Endothelial cell of umbilical vein (primary cell): ENCODE measurements at regions not wholly inside any gene's neighbourhood (a gene's known extent, or its start where the extent isn't known, plus 50 kb on each side); places are given as distances from the start of the nearest gene placed in this dataset.

ENCODE experiments used
- BruUV-seq: library from RNA; stranded (reverse); fragments of 400-500 nt; replicated peaks from 2 replicates; lab custom pipeline; 2021; lab: Mats Ljungman, UMichigan
- CTCF ChIA-PET: fragments of 300-600, 350-600 bp; sonication (Branson Sonifier 250); formaldehyde crosslinking; loops from one replicate; lab custom pipeline; 2021; ENCODE audit warnings: antibody characterized with exemption, inconsistent platforms; lab: Charles Lee
- POLR2A ChIA-PET: fragments of 300-600, 350-600 bp; sonication (Branson Sonifier 250); formaldehyde crosslinking; loops from one replicate; lab custom pipeline; 2021; ENCODE audit warnings: antibody characterized with exemption, inconsistent platforms; lab: Charles Lee
- DNase-seq: peaks from one replicate; pipeline ENCODE4 v3.0.0-alpha.2; 2011; ENCODE audit warnings: low read depth, low spot score
- FAIRE-seq: peaks from 2 replicates; lab custom pipeline; 2011; peaks lifted over from hg19 to GRCh38; lab: Jason Lieb, UNC
- H2AFZ ChIP-seq: 2 replicates; pipeline ENCODE4 v1.6.0; 2012; ENCODE audit warnings: low read depth, low read length, control low read depth, inconsistent platforms
- H3K27ac ChIP-seq: 2 replicates; pipeline ENCODE4 v1.5.1; 2011; ENCODE audit warnings: low read depth, mild to moderate bottlenecking, control low read depth, low read length, moderate library complexity; ENCODE audit not compliant: insufficient read depth
- H3K27me3 ChIP-seq, 2 experiments: 2 replicates each; pipeline versions ENCODE4 v1.6.0 to v1.6.1; 2011; ENCODE audit warnings: low read length in 2 of 2, mixed read lengths in 1 of 2; ENCODE audit not compliant: control insufficient read depth in 2 of 2, insufficient read depth in 2 of 2
- H3K36me3 ChIP-seq, 2 experiments: 2 replicates in 1 of 2; 3 replicates in 1 of 2; pipeline ENCODE4 v1.5.1; 2011; ENCODE audit warnings: low read length in 2 of 2, mild to moderate bottlenecking in 1 of 2, moderate library complexity in 1 of 2; ENCODE audit not compliant: control insufficient read depth in 2 of 2, insufficient read depth in 2 of 2; ENCODE audit errors: extremely low read depth in 1 of 2
- H3K4me1 ChIP-seq: 3 replicates; pipeline ENCODE4 v1.5.1; 2011; ENCODE audit warnings: mild to moderate bottlenecking, low read length; ENCODE audit not compliant: control insufficient read depth, insufficient read depth; ENCODE audit errors: extremely low read depth
- H3K4me2 ChIP-seq: 2 replicates; pipeline ENCODE4 v1.6.1; 2011; ENCODE audit warnings: low read length, control low read depth, mixed read lengths; ENCODE audit not compliant: insufficient read depth
- H3K4me3 ChIP-seq, 3 experiments: fragments of 200-600 bp in 1 of 3; sonication (generic), shearing (Covaris generic) in 1 of 3; replicated peaks in 1 of 3; 2 replicates each; pipeline ENCODE4 v1.5.1; 2011 to 2016; ENCODE audit warnings: control low read depth in 3 of 3, low read length in 3 of 3, mild to moderate bottlenecking in 2 of 3, inconsistent platforms in 1 of 3, low read depth in 1 of 3, moderate library complexity in 1 of 3; ENCODE audit not compliant: insufficient read depth in 1 of 3
- H3K79me2 ChIP-seq: 2 replicates; pipeline ENCODE4 v1.6.0; 2012; ENCODE audit warnings: low read length, inconsistent platforms; ENCODE audit not compliant: control insufficient read depth, insufficient read depth
- H3K9ac ChIP-seq: replicated peaks from 2 replicates; pipeline ENCODE3; 2011; ENCODE audit warnings: low read length, control low read depth; ENCODE audit not compliant: insufficient read depth; ENCODE audit errors: extremely low read depth
- H3K9me1 ChIP-seq: replicated peaks from 3 replicates; pipeline ENCODE4 v1.6.0; 2011; ENCODE audit warnings: mild to moderate bottlenecking, low read length; ENCODE audit not compliant: control insufficient read depth, insufficient read depth; ENCODE audit errors: extremely low read depth
- H3K9me3 ChIP-seq: replicated peaks from 2 replicates; pipeline ENCODE4 v1.5.1; 2012; ENCODE audit warnings: low read length, inconsistent platforms; ENCODE audit not compliant: control insufficient read depth, insufficient read depth
- H4K20me1 ChIP-seq: replicated peaks from 2 replicates; pipeline ENCODE3; 2011; ENCODE audit warnings: mild to moderate bottlenecking, low read length; ENCODE audit not compliant: control insufficient read depth, insufficient read depth; ENCODE audit errors: extremely low read depth
- EZH2 ChIP-seq: IDR thresholded peaks from 2 replicates; pipeline ENCODE4 v1.6.1; 2012; ENCODE audit warnings: borderline replicate concordance, low read depth, mild to moderate bottlenecking, moderate library complexity, low read length, inconsistent platforms; ENCODE audit not compliant: severe bottlenecking
- FOS ChIP-seq: IDR thresholded peaks from 2 replicates; pipeline ENCODE4 v1.6.1; 2011; ENCODE audit warnings: mild to moderate bottlenecking, low read length, moderate library complexity, borderline replicate concordance; ENCODE audit not compliant: insufficient read depth
- GATA2 ChIP-seq: IDR thresholded peaks from 2 replicates; pipeline ENCODE4 v1.7.0; 2011; ENCODE audit warnings: low read depth, mild to moderate bottlenecking, moderate library complexity, mixed read lengths, low read length; ENCODE audit not compliant: insufficient read length, insufficient read depth
- JUN ChIP-seq: IDR thresholded peaks from 2 replicates; pipeline ENCODE4 v1.6.1; 2011; ENCODE audit warnings: borderline replicate concordance, low read depth; ENCODE audit not compliant: insufficient read length, insufficient read depth
- MYC ChIP-seq: IDR thresholded peaks from one replicate; pipeline ENCODE4 v1.6.1; 2011; ENCODE audit warnings: mild to moderate bottlenecking, low read depth, low read length
- POLR2A ChIP-seq: IDR thresholded peaks from 2 replicates; pipeline ENCODE4 v1.6.1; 2012; ENCODE audit warnings: low read depth, mild to moderate bottlenecking, control low read depth, low read length
- POLR2AphosphoS5 ChIP-seq: IDR thresholded peaks from 2 replicates; pipeline ENCODE4 v1.6.1; 2012; ENCODE audit warnings: low read depth, mild to moderate bottlenecking, control low read depth, low read length, moderate library complexity; ENCODE audit not compliant: insufficient read depth
- dilution Hi-C: fragments of 300-500 bp; cut with MboI; formaldehyde crosslinking; loops from one replicate; pipeline ENCODE4 v1.15.0; 2019; ENCODE audit warnings: low sequenced_read_pairs; ENCODE audit not compliant: extremely low pct_ligation_motif_present
- intact Hi-C: fragments of 100-400 bp; cut with micrococcal nuclease; formaldehyde crosslinking; loops from one replicate; pipeline ENCODE4 v1.10.0; 2022
- TF ChIP-seq, protein P1 (sequence below): IDR thresholded peaks from 2 replicates; pipeline ENCODE4 v1.6.1; 2011; ENCODE audit not compliant: insufficient read depth, insufficient read length
- TF ChIP-seq, protein P2 (sequence below), 2 donors: IDR thresholded peaks; 1 replicate in 1 of 2; 2 replicates in 1 of 2; pipeline ENCODE4 v1.5.1; 2011; ENCODE audit warnings: low read length in 2 of 2, mild to moderate bottlenecking in 2 of 2, moderate library complexity in 2 of 2, control low read depth in 1 of 2, inconsistent platforms in 1 of 2, low read depth in 1 of 2; ENCODE audit not compliant: insufficient read depth in 1 of 2; ENCODE audit errors: extremely low read depth in 1 of 2

DNA sequence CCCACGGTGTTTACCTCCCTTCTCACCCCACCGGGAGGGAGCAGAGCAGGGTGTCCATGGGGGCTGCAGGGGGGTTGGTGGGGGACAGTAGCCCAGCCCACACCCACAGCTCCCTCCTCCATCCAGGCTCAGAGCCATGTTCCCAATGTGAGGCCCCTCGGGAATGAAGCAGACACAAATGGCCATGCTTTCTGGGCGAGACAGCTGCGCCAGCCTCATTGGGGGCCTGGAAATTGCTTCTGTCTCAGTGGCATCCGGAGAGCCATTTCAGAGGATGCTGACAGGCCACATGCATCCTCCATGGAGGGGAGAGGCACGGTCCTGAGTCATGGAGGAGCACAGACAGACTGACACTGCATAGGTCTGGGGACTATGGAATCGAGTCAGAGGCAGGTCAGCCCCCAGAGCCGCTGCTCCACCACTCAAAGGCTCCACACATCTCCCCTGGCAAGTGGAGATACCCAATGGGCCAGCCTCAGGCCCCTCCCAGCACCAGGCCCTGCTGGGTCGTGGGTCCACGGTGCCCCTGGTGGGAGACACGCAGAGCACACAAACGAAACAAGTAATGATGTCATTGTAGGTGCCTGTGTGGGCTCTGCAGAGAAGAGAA is 59.6 kb upstream of the ENPP7 start:
- no peak overlapping the region for H3K4me2 ChIP-seq
- FAIRE-seq: no peak
- H3K9ac ChIP-seq: no peak overlapping the region
- DNase-seq: no peak
- dilution Hi-C loops: no loop called here
- no peaks in the 10 kb centered on the region for H3K36me3 ChIP-seq
- BruUV-seq: no TSS peak
- TF ChIP-seq MYC (no peak), JUN (no peak), POLR2A (no peak), FOS (no peak), GATA2 (no peak), POLR2AphosphoS5 (no peak), EZH2 (no peak)
- TF ChIP-seq, protein P1, sequence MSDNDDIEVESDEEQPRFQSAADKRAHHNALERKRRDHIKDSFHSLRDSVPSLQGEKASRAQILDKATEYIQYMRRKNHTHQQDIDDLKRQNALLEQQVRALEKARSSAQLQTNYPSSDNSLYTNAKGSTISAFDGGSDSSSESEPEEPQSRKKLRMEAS: no peak
- TF ChIP-seq, protein P2, sequence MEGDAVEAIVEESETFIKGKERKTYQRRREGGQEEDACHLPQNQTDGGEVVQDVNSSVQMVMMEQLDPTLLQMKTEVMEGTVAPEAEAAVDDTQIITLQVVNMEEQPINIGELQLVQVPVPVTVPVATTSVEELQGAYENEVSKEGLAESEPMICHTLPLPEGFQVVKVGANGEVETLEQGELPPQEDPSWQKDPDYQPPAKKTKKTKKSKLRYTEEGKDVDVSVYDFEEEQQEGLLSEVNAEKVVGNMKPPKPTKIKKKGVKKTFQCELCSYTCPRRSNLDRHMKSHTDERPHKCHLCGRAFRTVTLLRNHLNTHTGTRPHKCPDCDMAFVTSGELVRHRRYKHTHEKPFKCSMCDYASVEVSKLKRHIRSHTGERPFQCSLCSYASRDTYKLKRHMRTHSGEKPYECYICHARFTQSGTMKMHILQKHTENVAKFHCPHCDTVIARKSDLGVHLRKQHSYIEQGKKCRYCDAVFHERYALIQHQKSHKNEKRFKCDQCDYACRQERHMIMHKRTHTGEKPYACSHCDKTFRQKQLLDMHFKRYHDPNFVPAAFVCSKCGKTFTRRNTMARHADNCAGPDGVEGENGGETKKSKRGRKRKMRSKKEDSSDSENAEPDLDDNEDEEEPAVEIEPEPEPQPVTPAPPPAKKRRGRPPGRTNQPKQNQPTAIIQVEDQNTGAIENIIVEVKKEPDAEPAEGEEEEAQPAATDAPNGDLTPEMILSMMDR (IDR thresholded peaks at IDR 0.05; ENCODE audit: extremely low read depth in 1 of 2, insufficient read depth in 1 of 2, low read depth in 1 of 2, low read length in 2 of 2): no peak
- H2AFZ ChIP-seq: no peak overlapping the region
- H3K79me2 ChIP-seq: no peaks in the 10 kb centered on the region
- intact Hi-C loops: no loop called here
- POLR2A ChIA-PET: no interaction called here
- no peaks in the 10 kb centered on the region for H4K20me1 ChIP-seq
- H3K9me1 ChIP-seq: no peaks in the 10 kb centered on the region
- no peaks in the 10 kb centered on the region for H3K4me1 ChIP-seq
- no peaks in the 10 kb centered on the region for H3K9me3 ChIP-seq
- no peaks in the 10 kb centered on the region for H3K27me3 ChIP-seq
- H3K4me3 ChIP-seq: no peak overlapping the region
- no peak overlapping the region for H3K27ac ChIP-seq
- CTCF ChIA-PET: interaction anchor here (1.0 kb wide), 1 partner anchor 13 kb away, joined by 3 read pairs; no protein-coding TSS in a partner anchor
